NCI-H1092 (cell line): ENCODE measurements at regions not wholly inside any gene's neighbourhood (a gene's known extent, or its start where the extent isn't known, plus 50 kb on each side); places are given as distances from the start of the nearest gene placed in this dataset.

ENCODE experiments used
- DNase-seq: peaks from one replicate; lab custom pipeline; 2025; lab: John Stamatoyannopoulos, UW

- no peak for DNase-seq
These were observed 93.4 kb downstream of the ABHD5 start for GRCh38 chr3:43783987-43784639.

- DNase-seq: no peak
These were observed 93.9 kb downstream of the ABHD5 start for GRCh38 chr3:43784640-43785011.

GRCh38 chr3:43785551-43785950 lies 94.8 kb downstream of the ABHD5 start:
- no peak for DNase-seq

GRCh38 chr3:43786102-43786501 lies 95.4 kb downstream of the ABHD5 start:
- no peak for DNase-seq

GRCh38 chr3:43786526-43787305 lies 96.0 kb downstream of the ABHD5 start:
- DNase-seq: no peak

GRCh38 chr3:43787330-43787729 lies 96.6 kb downstream of the ABHD5 start:
- no peak for DNase-seq

GRCh38 chr3:43789028-43789427 lies 98.3 kb downstream of the ABHD5 start:
- DNase-seq: no peak

- no peak for DNase-seq
These were observed 99.3 kb downstream of the ABHD5 start for GRCh38 chr3:43790060-43790459.

GRCh38 chr3:43790476-43790875 lies 99.7 kb downstream of the ABHD5 start:
- no peak for DNase-seq

- DNase-seq: no peak
These were observed 100.5 kb downstream of the ABHD5 start for GRCh38 chr3:43791246-43791645.

GRCh38 chr3:43792904-43793303 lies 102.2 kb downstream of the ABHD5 start:
- DNase-seq: no peak

GRCh38 chr3:43793648-43794372 lies 103.1 kb downstream of the ABHD5 start:
- DNase-seq: no peak

- no peak for DNase-seq
These were observed 104.0 kb downstream of the ABHD5 start for GRCh38 chr3:43794776-43795175.

GRCh38 chr3:43795491-43795890 lies 104.8 kb downstream of the ABHD5 start:
- no peak for DNase-seq

GRCh38 chr3:43796041-43796596 lies 105.4 kb downstream of the ABHD5 start:
- DNase-seq: no peak

- no peak for DNase-seq
These were observed 107.1 kb downstream of the ABHD5 start for GRCh38 chr3:43797794-43798193.

- no peak for DNase-seq
These were observed 120.1 kb downstream of the ABHD5 start for GRCh38 chr3:43810797-43811196.

- DNase-seq: no peak
These were observed 123.7 kb downstream of the ABHD5 start for GRCh38 chr3:43814461-43814860.

- no peak for DNase-seq
These were observed 125.6 kb downstream of the ABHD5 start for GRCh38 chr3:43816372-43816771.

GRCh38 chr3:43817064-43817463 lies 126.3 kb downstream of the ABHD5 start:
- DNase-seq: no peak

- no peak for DNase-seq
These were observed 127.1 kb downstream of the ABHD5 start for GRCh38 chr3:43817825-43818224.

GRCh38 chr3:43818229-43818628 lies 127.5 kb downstream of the ABHD5 start:
- DNase-seq: no peak
